Mesenchymal stem cell (in vitro differentiated cells and primary cell): ENCODE measurements at regions not wholly inside any gene's neighbourhood (a gene's known extent, or its start where the extent isn't known, plus 50 kb on each side); places are given as distances from the start of the nearest gene placed in this dataset.

Source experiments
- DNase-seq: peaks from one replicate; pipeline ENCODE4 v3.0.0-alpha.2; 2013
- H2AFZ ChIP-seq: one replicate; pipeline ENCODE4 v1.6.1; 2013; ENCODE audit warnings: low read depth, mild to moderate bottlenecking, control low read depth, inconsistent platforms, low read length, moderate library complexity
- H2AK5ac ChIP-seq: 2 replicates; pipeline ENCODE4 v1.6.1; 2013; ENCODE audit warnings: low read length, moderate library complexity, mild to moderate bottlenecking, inconsistent platforms; ENCODE audit not compliant: severe bottlenecking
- H2BK120ac ChIP-seq: one replicate; pipeline ENCODE4 v1.6.1; 2013; ENCODE audit warnings: low read depth, mild to moderate bottlenecking, inconsistent platforms, low read length, moderate library complexity
- H2BK12ac ChIP-seq, 2 experiments: one replicate each; pipeline ENCODE4 v1.6.1; 2013; ENCODE audit warnings: inconsistent platforms in 2 of 2, low read length in 2 of 2, mild to moderate bottlenecking in 2 of 2, moderate library complexity in 2 of 2, control low read depth in 1 of 2
- H2BK15ac ChIP-seq: one replicate; pipeline ENCODE4 v1.6.1; 2013; ENCODE audit warnings: mild to moderate bottlenecking, low read depth, inconsistent platforms; ENCODE audit not compliant: poor library complexity, severe bottlenecking
- H2BK5ac ChIP-seq: 2 replicates; pipeline ENCODE4 v1.6.1; 2013; ENCODE audit warnings: low read depth, mild to moderate bottlenecking, low read length, control low read depth, inconsistent platforms; ENCODE audit not compliant: poor library complexity, severe bottlenecking
- H3K14ac ChIP-seq, 2 experiments: one replicate each; pipeline ENCODE4 v1.6.1; 2013; ENCODE audit warnings: inconsistent platforms in 2 of 2, low read length in 2 of 2, control low read depth in 1 of 2, mild to moderate bottlenecking in 1 of 2, moderate library complexity in 1 of 2
- H3K18ac ChIP-seq, 2 experiments: one replicate each; pipeline ENCODE4 v1.6.1; 2013; ENCODE audit warnings: inconsistent platforms in 2 of 2, low read length in 2 of 2, control low read depth in 1 of 2, low read depth in 1 of 2, mild to moderate bottlenecking in 1 of 2
- H3K23ac ChIP-seq, 2 experiments: one replicate each; pipeline ENCODE4 v1.6.1; 2013; ENCODE audit warnings: inconsistent platforms in 2 of 2, low read length in 2 of 2, mild to moderate bottlenecking in 2 of 2, moderate library complexity in 2 of 2, control low read depth in 1 of 2
- H3K27ac ChIP-seq: 2 replicates; pipeline ENCODE4 v1.5.1; 2013; ENCODE audit warnings: mild to moderate bottlenecking, moderate library complexity, low read length, control low read depth, inconsistent platforms; ENCODE audit not compliant: poor library complexity, severe bottlenecking
- H3K27me3 ChIP-seq, 2 experiments: 2 replicates each; pipeline versions ENCODE4 v1.6.1 to v1.7.0; 2013; ENCODE audit warnings: low read length in 2 of 2, mild to moderate bottlenecking in 2 of 2, moderate library complexity in 2 of 2, control low read depth in 1 of 2, inconsistent platforms in 1 of 2; ENCODE audit not compliant: control insufficient read depth in 1 of 2, insufficient read depth in 1 of 2
- H3K36me3 ChIP-seq, 2 experiments: 2 replicates each; pipeline versions ENCODE4 v1.6.1 to v1.7.0; 2013; ENCODE audit warnings: low read length in 2 of 2, control low read depth in 1 of 2, inconsistent platforms in 1 of 2, low read depth in 1 of 2, mild to moderate bottlenecking in 1 of 2; ENCODE audit not compliant: insufficient read depth in 2 of 2, control insufficient read depth in 1 of 2
- H3K4ac ChIP-seq, 2 experiments: one replicate each; pipeline ENCODE4 v1.6.1; 2013; ENCODE audit warnings: inconsistent platforms in 2 of 2, low read length in 2 of 2, mild to moderate bottlenecking in 2 of 2, moderate library complexity in 2 of 2, control low read depth in 1 of 2, low read depth in 1 of 2
- H3K4me1 ChIP-seq: 2 replicates; pipeline ENCODE4 v1.6.1; 2013; ENCODE audit warnings: low read depth, low read length, control low read depth; ENCODE audit not compliant: control insufficient read depth, insufficient read depth
- H3K4me2 ChIP-seq: 2 replicates; pipeline ENCODE4 v1.6.1; 2013; ENCODE audit warnings: low read length, mild to moderate bottlenecking, inconsistent platforms; ENCODE audit not compliant: poor library complexity, severe bottlenecking
- H3K4me3 ChIP-seq, 2 experiments: 2 replicates each; pipeline versions ENCODE4 v1.5.1 to v1.7.0; 2013; ENCODE audit warnings: low read length in 2 of 2, mild to moderate bottlenecking in 2 of 2, control low read depth in 1 of 2, low read depth in 1 of 2; ENCODE audit not compliant: insufficient read depth in 1 of 2
- H3K79me1 ChIP-seq: replicated peaks from 2 replicates; pipeline ENCODE4 v1.6.1; 2013; ENCODE audit warnings: mild to moderate bottlenecking, control low read depth, low read length, inconsistent platforms; ENCODE audit not compliant: poor library complexity, severe bottlenecking
- H3K9ac ChIP-seq: 2 replicates; pipeline ENCODE4 v1.7.0; 2013; ENCODE audit warnings: mild to moderate bottlenecking, low read length, moderate library complexity
- H3K9me3 ChIP-seq: 2 replicates; pipeline ENCODE4 v1.7.0; 2013; ENCODE audit warnings: mild to moderate bottlenecking, low read length; ENCODE audit not compliant: control insufficient read depth
- H4K8ac ChIP-seq: one replicate; pipeline ENCODE4 v1.6.1; 2013; ENCODE audit warnings: inconsistent platforms, mild to moderate bottlenecking, low read length, moderate library complexity
- H4K91ac ChIP-seq: one replicate; pipeline ENCODE4 v1.6.1; 2013; ENCODE audit warnings: mild to moderate bottlenecking, low read length, inconsistent platforms
- WGBS: methylation state at CpG from one replicate; pipeline ENCODE4 v1.1.7; 2013; ENCODE audit warnings: mixed read lengths; 5-methylcytosine and 5-hydroxymethylcytosine counted together

DNA sequence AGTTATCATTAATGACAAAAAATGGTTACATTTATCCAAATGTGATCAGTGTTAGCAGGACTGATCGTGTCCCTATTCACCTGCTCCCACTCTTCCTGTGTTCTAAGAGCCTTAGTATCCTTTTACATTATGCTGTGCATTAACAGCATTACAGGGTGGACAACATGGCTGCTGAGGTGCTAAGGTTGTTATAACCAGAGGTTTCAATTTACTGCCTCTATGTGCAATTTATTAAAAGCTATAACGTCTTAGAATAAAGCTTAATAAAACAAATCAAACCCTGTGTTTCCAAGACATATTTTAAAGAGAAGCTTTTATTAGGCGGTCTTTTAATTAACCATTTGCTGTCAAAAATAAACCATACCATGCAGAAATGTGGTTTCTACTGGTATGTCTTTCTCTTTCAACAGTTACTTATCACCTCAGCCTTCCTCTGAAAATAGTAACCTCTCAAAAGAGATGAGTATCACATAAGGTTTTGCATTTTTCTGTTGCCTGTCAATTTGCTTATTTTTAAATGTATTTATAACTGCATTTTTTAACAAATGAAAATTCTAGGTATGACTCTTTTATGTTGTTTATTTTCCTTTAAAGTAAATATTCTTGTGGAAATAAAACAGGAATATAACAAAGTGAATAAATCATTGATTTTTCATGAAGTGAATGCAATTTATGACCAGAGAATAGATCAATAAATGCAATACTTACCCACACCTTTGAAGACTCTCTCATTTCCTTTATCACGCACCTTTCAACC lies 849.8 kb upstream of the SORCS1 start:
- H2AK5ac ChIP-seq: no peak overlapping the region
- H3K36me3 ChIP-seq: peaks cover 0 to 2% of the 10 kb centered on the region in 2 experiments
- WGBS: 80% methylated on average over 3 of the region's 4 CpGs
- no peak overlapping the region for H2BK12ac ChIP-seq
- H3K4me3 ChIP-seq: no peak overlapping the region
- H2BK120ac ChIP-seq: no peak overlapping the region
- no peak overlapping the region for H2BK15ac ChIP-seq
- no peak for DNase-seq
- H2BK5ac ChIP-seq: no peak overlapping the region
- H3K27ac ChIP-seq: no peak overlapping the region
- H3K14ac ChIP-seq: no peak overlapping the region
- no peaks in the 10 kb centered on the region for H3K27me3 ChIP-seq
- H3K18ac ChIP-seq: no peak overlapping the region
- H3K4me1 ChIP-seq: no peaks in the 10 kb centered on the region
- no peak overlapping the region for H4K8ac ChIP-seq
- no peak overlapping the region for H4K91ac ChIP-seq
- peaks cover 16% of the 10 kb centered on the region for H3K9me3 ChIP-seq
- no peak overlapping the region for H3K4me2 ChIP-seq
- H3K9ac ChIP-seq: no peak overlapping the region
- H3K79me1 ChIP-seq: no peaks in the 10 kb centered on the region
- H3K23ac ChIP-seq: no peak overlapping the region
- no peak overlapping the region for H3K4ac ChIP-seq
- H2AFZ ChIP-seq: no peak overlapping the region

DNA sequence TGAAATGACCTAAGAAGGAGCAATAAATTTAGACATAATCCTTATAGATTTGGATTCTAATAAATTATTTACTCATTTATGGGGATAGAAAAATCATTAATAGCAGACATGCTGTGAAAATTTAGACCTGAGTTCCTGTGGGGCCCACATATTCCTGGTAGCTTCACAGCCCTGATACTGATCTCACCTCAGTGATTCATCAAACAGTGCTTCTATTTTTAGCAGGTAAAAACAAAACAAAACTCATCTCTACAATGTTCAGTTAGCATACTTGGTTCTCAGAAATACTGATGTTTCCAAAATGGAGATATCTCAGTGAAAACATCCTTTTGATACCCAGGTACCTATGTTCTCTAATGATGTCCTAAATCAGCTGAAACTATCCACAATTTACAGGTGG lies 841.1 kb upstream of the SORCS1 start:
- Histone ChIP-seq H3K9me3 (peaks cover 5% of the 10 kb centered on the region), H3K36me3 (no peaks in the 10 kb centered on the region), H3K4me3 (no peak overlapping the region), H2BK12ac (no peak overlapping the region), H2AFZ (no peak overlapping the region), H2AK5ac (no peak overlapping the region), H3K14ac (no peak overlapping the region), H3K18ac (no peak overlapping the region), H4K8ac (no peak overlapping the region), H2BK120ac (no peak overlapping the region), H3K79me1 (no peaks in the 10 kb centered on the region), H3K4me1 (no peaks in the 10 kb centered on the region), H3K4ac (no peak overlapping the region), H3K23ac (no peak overlapping the region), H3K27me3 (no peaks in the 10 kb centered on the region), H3K9ac (no peak overlapping the region), H3K27ac (no peak overlapping the region), H4K91ac (no peak overlapping the region), H3K4me2 (no peak overlapping the region), H2BK5ac (no peak overlapping the region), H2BK15ac (no peak overlapping the region)
- DNase-seq: no peak

DNA sequence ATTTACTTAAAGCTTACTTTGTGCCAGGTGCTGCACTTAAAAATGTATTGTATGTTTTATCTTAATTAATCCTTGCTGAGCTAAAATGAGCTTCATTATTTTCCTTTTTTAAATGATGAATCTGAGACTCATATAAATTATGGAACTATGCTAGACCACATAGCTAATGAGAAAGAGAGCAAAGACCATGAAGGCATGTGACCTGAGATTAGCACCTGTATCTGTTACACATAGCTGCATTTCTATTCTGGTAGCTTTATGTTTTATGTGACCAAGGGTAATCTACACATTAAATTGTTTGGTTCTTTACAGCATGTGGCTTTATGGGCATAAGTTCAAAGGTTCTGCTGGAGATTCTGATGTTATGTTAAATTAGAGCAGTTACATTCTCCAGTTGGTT lies 839.1 kb upstream of the SORCS1 start:
- H3K9me3 ChIP-seq: peaks cover 5% of the 10 kb centered on the region
- no peak overlapping the region for H4K8ac ChIP-seq
- H3K79me1 ChIP-seq: no peaks in the 10 kb centered on the region
- H2AK5ac ChIP-seq: no peak overlapping the region
- H2BK5ac ChIP-seq: no peak overlapping the region
- no peaks in the 10 kb centered on the region for H3K36me3 ChIP-seq
- H3K27me3 ChIP-seq: no peaks in the 10 kb centered on the region
- no peak overlapping the region for H3K23ac ChIP-seq
- no peak overlapping the region for H3K4me3 ChIP-seq
- no peaks in the 10 kb centered on the region for H3K4me1 ChIP-seq
- H2BK12ac ChIP-seq: no peak overlapping the region
- no peak overlapping the region for H2AFZ ChIP-seq
- H2BK15ac ChIP-seq: no peak overlapping the region
- H4K91ac ChIP-seq: no peak overlapping the region
- no peak overlapping the region for H3K27ac ChIP-seq
- no peak overlapping the region for H2BK120ac ChIP-seq
- no peak for DNase-seq
- H3K14ac ChIP-seq: no peak overlapping the region
- no peak overlapping the region for H3K9ac ChIP-seq
- H3K4me2 ChIP-seq: no peak overlapping the region
- no peak overlapping the region for H3K4ac ChIP-seq
- H3K18ac ChIP-seq: no peak overlapping the region

DNA sequence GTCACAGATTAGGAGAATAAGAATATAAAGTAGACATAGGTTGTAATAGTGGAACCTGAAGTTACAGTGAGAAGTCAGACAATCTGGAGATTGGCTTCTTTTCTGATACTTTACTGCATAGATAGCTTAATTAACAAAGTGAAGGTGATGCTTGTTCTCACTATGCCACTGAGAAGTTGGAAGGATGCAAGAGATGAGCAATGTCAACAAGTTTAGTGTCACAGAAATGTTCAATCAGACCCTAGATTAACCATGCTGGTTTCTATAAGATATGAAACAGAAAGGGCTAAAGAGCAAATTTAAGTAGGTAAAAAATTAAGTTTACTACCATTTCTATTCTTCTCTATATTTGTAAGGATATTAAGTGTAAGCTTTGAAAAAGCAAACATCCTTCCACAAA lies 838.6 kb upstream of the SORCS1 start:
- no peak overlapping the region for H4K8ac ChIP-seq
- H3K9ac ChIP-seq: no peak overlapping the region
- no peak overlapping the region for H2BK5ac ChIP-seq
- H3K4me1 ChIP-seq: no peaks in the 10 kb centered on the region
- H3K23ac ChIP-seq: no peak overlapping the region
- peaks cover 5% of the 10 kb centered on the region for H3K9me3 ChIP-seq
- no peaks in the 10 kb centered on the region for H3K27me3 ChIP-seq
- H2AK5ac ChIP-seq: no peak overlapping the region
- no peak overlapping the region for H3K18ac ChIP-seq
- H4K91ac ChIP-seq: no peak overlapping the region
- no peak overlapping the region for H3K14ac ChIP-seq
- H3K36me3 ChIP-seq: no peaks in the 10 kb centered on the region
- no peak overlapping the region for H2BK15ac ChIP-seq
- H2AFZ ChIP-seq: no peak overlapping the region
- DNase-seq: no peak
- no peak overlapping the region for H3K4me2 ChIP-seq
- no peak overlapping the region for H3K4me3 ChIP-seq
- no peaks in the 10 kb centered on the region for H3K79me1 ChIP-seq
- no peak overlapping the region for H2BK12ac ChIP-seq
- H2BK120ac ChIP-seq: no peak overlapping the region
- H3K4ac ChIP-seq: no peak overlapping the region
- no peak overlapping the region for H3K27ac ChIP-seq
